ENCODE measurements at regions not wholly inside any gene's neighbourhood (a gene's known extent, or its start where the extent isn't known, plus 50 kb on each side); places are given as distances from the start of the nearest gene placed in this dataset.

DNA sequence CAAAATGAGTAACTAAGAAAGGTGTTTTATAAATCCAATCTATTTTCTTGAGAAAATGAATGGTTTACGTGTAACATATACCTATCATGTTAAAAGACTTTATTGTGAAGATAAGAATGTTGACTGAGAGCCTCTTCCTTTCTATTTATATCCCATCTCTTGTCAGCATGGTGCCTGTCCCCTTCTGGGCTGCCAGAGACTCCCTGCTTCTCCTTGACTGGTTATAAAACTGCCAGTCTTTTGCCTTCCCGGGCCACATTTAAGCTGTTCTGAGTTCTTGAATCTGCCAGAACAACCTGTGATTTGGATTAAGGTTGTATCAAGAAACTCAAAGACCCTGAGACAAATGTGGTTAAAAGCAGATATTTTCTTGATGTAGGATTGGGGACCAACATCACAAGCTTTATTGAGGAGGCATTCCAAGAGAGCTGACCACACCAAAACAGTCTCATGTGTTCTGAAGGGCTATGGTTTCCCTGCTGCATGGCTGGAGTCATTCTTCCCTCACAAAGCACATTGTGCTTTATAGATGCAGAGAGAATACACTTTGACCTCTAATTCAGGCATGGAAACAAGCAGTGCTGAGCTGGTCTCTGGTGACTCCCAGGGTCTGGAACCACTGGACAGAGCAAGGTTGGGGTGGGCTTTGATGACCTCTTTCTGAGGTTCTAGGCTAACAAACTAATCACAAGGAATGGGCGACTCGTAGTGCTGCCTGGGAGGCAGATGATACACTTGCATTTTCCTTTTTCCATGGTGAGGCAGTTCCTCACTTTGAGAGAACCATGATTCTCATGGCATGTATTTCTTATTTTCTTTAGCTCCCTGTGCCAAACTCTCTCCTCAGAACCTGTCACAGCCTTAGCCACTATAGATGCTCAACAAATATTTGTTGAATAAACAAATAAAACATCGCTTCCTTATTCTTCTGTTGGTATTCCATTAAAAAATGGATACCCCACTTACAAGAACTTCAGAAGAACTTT lies 205.0 kb upstream of the PREP start:
- no peaks in the 10 kb centered on the region for H3F3A ChIP-seq (ENCODE audit: control insufficient read depth, insufficient read depth)
- H3K27ac ChIP-seq (ENCODE audit: low read depth, low read length): no peak overlapping the region
- H3K9me3 ChIP-seq (ENCODE audit: control insufficient read depth, insufficient read depth, low read length): no peaks in the 10 kb centered on the region
- no peak overlapping the region for H3K4me2 ChIP-seq (ENCODE audit: low read length)
- no peak overlapping the region for H3K4me3 ChIP-seq (ENCODE audit: low read length)
- no peaks in the 10 kb centered on the region for H3K27me3 ChIP-seq (ENCODE audit: control insufficient read depth, low read length)
- H3K9me2 ChIP-seq (replicated peaks; ENCODE audit: control insufficient read depth, low read length): no peaks in the 10 kb centered on the region
- H3K36me3 ChIP-seq (ENCODE audit: control insufficient read depth, low read length): no peaks in the 10 kb centered on the region
- H3K4me1 ChIP-seq (ENCODE audit: control insufficient read depth, low read length): no peaks in the 10 kb centered on the region
- no peak for TF ChIP-seq EZH2phosphoT487 (IDR thresholded peaks at IDR 0.05; ENCODE audit: borderline replicate concordance, low read length)
- TF ChIP-seq, protein P1, sequence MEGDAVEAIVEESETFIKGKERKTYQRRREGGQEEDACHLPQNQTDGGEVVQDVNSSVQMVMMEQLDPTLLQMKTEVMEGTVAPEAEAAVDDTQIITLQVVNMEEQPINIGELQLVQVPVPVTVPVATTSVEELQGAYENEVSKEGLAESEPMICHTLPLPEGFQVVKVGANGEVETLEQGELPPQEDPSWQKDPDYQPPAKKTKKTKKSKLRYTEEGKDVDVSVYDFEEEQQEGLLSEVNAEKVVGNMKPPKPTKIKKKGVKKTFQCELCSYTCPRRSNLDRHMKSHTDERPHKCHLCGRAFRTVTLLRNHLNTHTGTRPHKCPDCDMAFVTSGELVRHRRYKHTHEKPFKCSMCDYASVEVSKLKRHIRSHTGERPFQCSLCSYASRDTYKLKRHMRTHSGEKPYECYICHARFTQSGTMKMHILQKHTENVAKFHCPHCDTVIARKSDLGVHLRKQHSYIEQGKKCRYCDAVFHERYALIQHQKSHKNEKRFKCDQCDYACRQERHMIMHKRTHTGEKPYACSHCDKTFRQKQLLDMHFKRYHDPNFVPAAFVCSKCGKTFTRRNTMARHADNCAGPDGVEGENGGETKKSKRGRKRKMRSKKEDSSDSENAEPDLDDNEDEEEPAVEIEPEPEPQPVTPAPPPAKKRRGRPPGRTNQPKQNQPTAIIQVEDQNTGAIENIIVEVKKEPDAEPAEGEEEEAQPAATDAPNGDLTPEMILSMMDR (IDR thresholded peaks at IDR 0.05; ENCODE audit: low read depth, low read length, poor library complexity, severe bottlenecking): no peak
- H4K20me1 ChIP-seq (ENCODE audit: control insufficient read depth, insufficient read depth, low read depth, low read length): no peaks in the 10 kb centered on the region
- no peaks in the 10 kb centered on the region for H3K79me2 ChIP-seq (ENCODE audit: control insufficient read depth, low read length)

DNA sequence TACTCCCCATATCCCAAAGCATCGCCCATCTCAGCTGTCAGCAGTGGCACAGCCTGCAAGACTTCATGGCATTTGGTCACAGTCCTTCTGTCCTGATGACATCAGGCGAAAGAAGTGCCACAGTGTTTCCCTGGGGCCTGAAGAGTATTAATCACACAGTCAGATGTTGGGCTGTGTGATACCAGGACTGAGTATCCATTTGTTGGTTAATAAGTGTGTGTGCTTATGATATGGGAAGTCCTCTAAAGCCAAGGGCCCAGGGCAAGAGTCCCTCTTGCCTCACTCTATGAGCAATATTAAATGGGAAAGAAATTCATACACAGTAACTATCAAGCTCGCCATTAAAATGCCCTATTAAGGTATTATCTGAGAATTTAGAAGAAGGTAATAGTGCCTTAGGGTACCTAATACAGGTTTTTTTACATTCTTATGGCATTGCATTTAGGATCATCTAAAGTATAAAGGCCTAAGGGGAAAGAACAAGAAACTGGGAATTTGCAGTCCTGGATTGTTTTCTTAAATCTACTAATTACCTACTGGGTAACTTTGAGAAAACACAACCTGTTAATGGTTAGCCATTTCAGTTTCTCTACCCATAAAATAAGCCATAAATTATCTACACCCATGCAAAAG lies 204.1 kb upstream of the PREP start:
- Histone ChIP-seq H3K4me3 (ENCODE audit: low read length) (no peak overlapping the region), H3K27ac (ENCODE audit: low read depth, low read length) (no peak overlapping the region), H4K20me1 (ENCODE audit: control insufficient read depth, insufficient read depth, low read depth, low read length) (no peaks in the 10 kb centered on the region)

DNA sequence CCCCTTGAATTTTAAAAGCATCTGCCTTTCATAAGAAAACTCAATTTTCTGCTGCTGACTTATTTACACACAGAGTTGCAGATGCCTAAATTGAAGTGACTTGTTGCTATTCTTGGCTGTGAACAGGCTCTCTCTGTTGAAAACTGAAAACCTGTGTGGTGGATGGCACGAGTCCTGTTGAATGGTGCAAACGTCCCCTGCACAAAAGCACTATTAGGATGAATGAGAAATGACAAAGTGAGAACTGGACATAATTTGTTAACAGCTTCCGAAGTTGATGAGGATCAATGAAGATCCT lies 201.7 kb upstream of the PREP start:
- no peaks in the 10 kb centered on the region for H4K20me1 ChIP-seq (ENCODE audit: control insufficient read depth, insufficient read depth, low read depth, low read length)
- H3K79me2 ChIP-seq (ENCODE audit: control insufficient read depth, low read length): no peaks in the 10 kb centered on the region
- no peaks in the 10 kb centered on the region for H3K9me2 ChIP-seq (replicated peaks; ENCODE audit: control insufficient read depth, low read length)
- H3K27ac ChIP-seq (ENCODE audit: low read depth, low read length): no peak overlapping the region
- H3F3A ChIP-seq (ENCODE audit: control insufficient read depth, insufficient read depth): no peaks in the 10 kb centered on the region
- no peaks in the 10 kb centered on the region for H3K36me3 ChIP-seq (ENCODE audit: control insufficient read depth, low read length)
- H3K4me1 ChIP-seq (ENCODE audit: control insufficient read depth, low read length): no peaks in the 10 kb centered on the region
- H3K4me2 ChIP-seq (ENCODE audit: low read length): no peak overlapping the region
- no peaks in the 10 kb centered on the region for H3K9me3 ChIP-seq (ENCODE audit: control insufficient read depth, insufficient read depth, low read length)
- no peak overlapping the region for H3K4me3 ChIP-seq (ENCODE audit: low read length)
- no peaks in the 10 kb centered on the region for H3K27me3 ChIP-seq (ENCODE audit: control insufficient read depth, low read length)
- no peak for TF ChIP-seq EZH2phosphoT487 (IDR thresholded peaks at IDR 0.05; ENCODE audit: borderline replicate concordance, low read length)
- TF ChIP-seq, protein P1 (IDR thresholded peaks at IDR 0.05; ENCODE audit: low read depth, low read length, poor library complexity, severe bottlenecking): no peak

More for the DNA sequence above, 204.1 kb upstream of the PREP start:
- Histone ChIP-seq H3K9me2 (replicated peaks; ENCODE audit: control insufficient read depth, low read length) (no peaks in the 10 kb centered on the region), H3K9me3 (ENCODE audit: control insufficient read depth, insufficient read depth, low read length) (no peaks in the 10 kb centered on the region), H3K79me2 (ENCODE audit: control insufficient read depth, low read length) (no peaks in the 10 kb centered on the region), H3F3A (ENCODE audit: control insufficient read depth, insufficient read depth) (no peaks in the 10 kb centered on the region), H3K36me3 (ENCODE audit: control insufficient read depth, low read length) (no peaks in the 10 kb centered on the region), H3K4me1 (ENCODE audit: control insufficient read depth, low read length) (no peaks in the 10 kb centered on the region), H3K4me2 (ENCODE audit: low read length) (no peak overlapping the region), H3K27me3 (ENCODE audit: control insufficient read depth, low read length) (no peaks in the 10 kb centered on the region)
- TF ChIP-seq, protein P1 (IDR thresholded peaks at IDR 0.05; ENCODE audit: low read depth, low read length, poor library complexity, severe bottlenecking): no peak
- TF ChIP-seq EZH2phosphoT487 (IDR thresholded peaks at IDR 0.05; ENCODE audit: borderline replicate concordance, low read length): no peak

All from DOHH2 (cell line).